Activated CD4-positive, alpha-beta T cell treated with anti-CD3 and anti-CD28 coated beads, Interleukin-2, amount 50 U/mL, for 16 hours (primary cell): ENCODE measurements at regions not wholly inside any gene's neighbourhood (a gene's known extent, or its start where the extent isn't known, plus 50 kb on each side); places are given as distances from the start of the nearest gene placed in this dataset.
"Not testable (repeated sequence)": the region's sequence is repeated elsewhere in the genome, so short reads cannot be mapped to it uniquely, and the experiment has no call there.

Source experiments
- DNase-seq: peaks from one replicate; pipeline ENCODE4 v3.0.0-alpha.2; 2020

GRCh38 chr3:195669310-195669709 is 51.5 kb upstream of the MUC20 start:
- peak; percentile 87 for DNase-seq

- not testable (repeated sequence) for DNase-seq
These were observed 52.5 kb upstream of the MUC20 start for GRCh38 chr3:195668131-195668766.

GRCh38 chr3:195665311-195665710 is 55.5 kb upstream of the MUC20 start:
- not testable (repeated sequence) for DNase-seq

- not testable (repeated sequence) for DNase-seq
These were observed 56.6 kb upstream of the MUC20 start for GRCh38 chr3:195664131-195664530.

- DNase-seq, result not testable (repeated sequence)
These were observed 61.6 kb upstream of the MUC20 start for GRCh38 chr3:195659136-195659533.

- DNase-seq, result not testable (repeated sequence)
These were observed 62.2 kb upstream of the MUC20 start for GRCh38 chr3:195658381-195659135.

- DNase-seq, result peak; percentile 92
These were observed 63.1 kb upstream of the MUC20 start for GRCh38 chr3:195657475-195658372.

- not testable (repeated sequence) for DNase-seq
These were observed 64.7 kb upstream of the MUC20 start for GRCh38 chr3:195656091-195656490.

GRCh38 chr3:195654746-195655145 is 66.0 kb upstream of the MUC20 start:
- DNase-seq, result not testable (repeated sequence)

- DNase-seq, result not testable (repeated sequence)
These were observed 66.6 kb upstream of the MUC20 start for GRCh38 chr3:195654138-195654537.

- not testable (repeated sequence) for DNase-seq
These were observed 67.1 kb upstream of the MUC20 start for GRCh38 chr3:195653641-195654040.

- not testable (repeated sequence) for DNase-seq
These were observed 64.4 kb upstream of the APOD start for GRCh38 chr3:195647912-195648702.

GRCh38 chr3:195645872-195646271 is 62.1 kb upstream of the APOD start:
- not testable (repeated sequence) for DNase-seq

GRCh38 chr3:195643245-195643644 is 59.5 kb upstream of the APOD start:
- not testable (repeated sequence) for DNase-seq

- DNase-seq, result not testable (repeated sequence)
These were observed 58.6 kb upstream of the APOD start for GRCh38 chr3:195642311-195642710.

GRCh38 chr3:195638456-195638855 is 54.7 kb upstream of the APOD start:
- DNase-seq, result not testable (repeated sequence)

GRCh38 chr3:195637473-195638233 is 53.9 kb upstream of the APOD start:
- not testable (repeated sequence) for DNase-seq

- DNase-seq, result not testable (repeated sequence)
These were observed 53.3 kb upstream of the APOD start for GRCh38 chr3:195637011-195637410.

GRCh38 chr3:195635898-195636685 is 52.4 kb upstream of the APOD start:
- not testable (repeated sequence) for DNase-seq

GRCh38 chr3:195635262-195635873 is 51.6 kb upstream of the APOD start:
- not testable (repeated sequence) for DNase-seq
